Muscle of leg (tissue), 3 donors: ENCODE measurements at regions not wholly inside any gene's neighbourhood (a gene's known extent, or its start where the extent isn't known, plus 50 kb on each side); places are given as distances from the start of the nearest gene placed in this dataset.

Experiments
- DNase-seq: peaks from one replicate; pipeline ENCODE4 v3.0.0; 2013
- H3K27ac ChIP-seq: one replicate; pipeline ENCODE4 v1.5.1; 2013; ENCODE audit warnings: mild to moderate bottlenecking, low read length, control low read depth
- H3K27me3 ChIP-seq: one replicate; pipeline ENCODE4 v1.6.1; 2013; ENCODE audit warnings: low read length; ENCODE audit not compliant: control insufficient read depth, insufficient read depth
- H3K36me3 ChIP-seq: one replicate; pipeline ENCODE4 v1.6.1; 2013; ENCODE audit warnings: low read length; ENCODE audit not compliant: control insufficient read depth, insufficient read depth
- H3K4me1 ChIP-seq: one replicate; pipeline ENCODE4 v1.6.1; 2013; ENCODE audit warnings: low read length; ENCODE audit not compliant: control insufficient read depth, insufficient read depth
- H3K4me3 ChIP-seq: one replicate; pipeline ENCODE4 v1.5.1; 2013; ENCODE audit warnings: low read length, control low read depth
- H3K9me3 ChIP-seq: replicated peaks from 2 replicates; pipeline ENCODE4 v1.6.1; 2013; ENCODE audit warnings: low read depth, low read length; ENCODE audit not compliant: control insufficient read depth
- WGBS: methylation state at CpG from one replicate; pipeline ENCODE4 v1.1.5; 2013; ENCODE audit warnings: missing lambda C conversion rate; ENCODE audit not compliant: insufficient coverage; 5-methylcytosine and 5-hydroxymethylcytosine counted together

DNA sequence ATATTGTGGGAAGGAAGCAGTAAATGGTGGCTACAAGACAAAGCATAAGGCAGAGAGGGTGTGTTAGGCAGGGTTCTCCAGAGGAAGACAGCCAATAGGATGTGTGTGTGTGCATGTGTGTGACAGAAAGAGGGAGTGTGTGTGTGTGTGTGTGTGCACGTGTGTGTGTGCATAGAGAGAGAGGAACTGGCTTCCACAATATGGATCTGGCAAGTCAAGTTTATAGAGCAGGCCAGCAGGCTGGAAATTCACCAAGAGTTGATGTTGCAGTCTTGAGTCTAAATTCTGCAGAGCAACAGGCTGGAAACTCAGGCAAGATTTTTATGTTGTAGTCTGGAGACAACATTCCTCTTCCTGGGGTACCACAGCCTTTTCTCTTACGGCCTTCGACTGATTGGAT, 374.0 kb downstream of the TNS3 start:
- H3K4me3 ChIP-seq, result no peak overlapping the region
- H3K4me1 ChIP-seq, result no peaks in the 10 kb centered on the region
- H3K27ac ChIP-seq, result no peak overlapping the region
- 43% methylated on average over 1 of the region's 3 CpGs for WGBS
- no peaks in the 10 kb centered on the region for H3K27me3 ChIP-seq
- peak; percentile 87 for DNase-seq
- no peaks in the 10 kb centered on the region for H3K36me3 ChIP-seq
- H3K9me3 ChIP-seq, result peaks cover 3% of the 10 kb centered on the region

DNA sequence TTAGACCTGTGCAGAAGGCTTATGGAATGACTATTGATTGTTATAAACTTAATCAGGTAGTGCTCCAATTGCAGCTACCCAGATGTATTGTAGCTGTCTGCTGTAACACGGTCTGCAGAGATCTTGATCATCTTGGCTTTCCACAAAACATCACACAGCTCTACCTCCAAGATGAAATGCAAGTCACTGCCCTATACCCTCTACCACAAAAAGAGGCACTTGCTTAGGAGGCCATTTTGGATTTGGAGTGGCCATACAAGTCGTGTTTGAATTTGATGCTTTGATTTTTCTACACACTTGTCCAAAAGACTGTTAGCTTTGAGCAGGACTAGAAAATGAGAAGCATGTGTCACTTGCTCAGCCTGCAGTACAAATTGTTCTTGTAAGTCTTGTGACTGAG, 377.2 kb downstream of the TNS3 start:
- no peak overlapping the region for H3K27ac ChIP-seq
- no peak for DNase-seq
- no peak overlapping the region for H3K4me3 ChIP-seq
- H3K9me3 ChIP-seq, result no peaks in the 10 kb centered on the region
- H3K36me3 ChIP-seq, result no peaks in the 10 kb centered on the region
- no peaks in the 10 kb centered on the region for H3K27me3 ChIP-seq
- no peaks in the 10 kb centered on the region for H3K4me1 ChIP-seq
- WGBS, result no CpG with 5 or more reads among the region's 2 CpGs

DNA sequence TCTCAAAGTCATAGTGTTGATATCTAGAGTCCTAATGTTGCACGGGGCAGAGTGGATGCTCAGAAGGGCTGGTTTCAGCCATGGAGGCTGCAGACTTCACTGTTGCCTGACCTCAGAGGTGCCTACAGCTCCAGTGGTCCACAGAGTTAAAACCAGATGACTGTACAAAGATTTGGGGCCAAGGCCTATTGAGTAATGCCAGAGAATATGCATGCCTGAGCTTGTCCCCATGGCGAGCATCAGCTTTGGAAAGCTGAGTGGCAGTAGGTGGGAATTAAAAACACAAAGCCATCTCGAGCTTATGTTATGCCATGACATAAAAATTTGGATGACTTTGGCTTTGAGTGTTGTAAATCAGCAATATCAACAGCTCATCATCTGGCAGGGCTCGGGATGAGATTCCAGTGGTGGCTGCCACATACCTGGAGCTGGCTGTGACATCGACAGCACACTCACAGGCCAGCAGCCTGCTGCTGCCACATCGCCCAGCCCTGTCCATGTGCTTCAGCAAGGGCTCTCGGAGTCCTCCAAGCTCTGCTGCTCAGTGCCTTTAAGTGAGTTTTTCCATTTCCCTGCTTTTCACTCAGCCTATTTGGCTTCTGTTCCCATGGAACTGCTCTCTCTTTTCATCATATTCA, 379.6 kb downstream of the TNS3 start:
- Histone ChIP-seq H3K36me3 (no peaks in the 10 kb centered on the region), H3K4me1 (peaks cover 2% of the 10 kb centered on the region), H3K9me3 (no peaks in the 10 kb centered on the region), H3K27me3 (no peaks in the 10 kb centered on the region), H3K4me3 (no peak overlapping the region), H3K27ac (no peak overlapping the region)
- peak; percentile 42 for DNase-seq
- WGBS, result 68% methylated on average over 7 of the region's 7 CpGs

DNA sequence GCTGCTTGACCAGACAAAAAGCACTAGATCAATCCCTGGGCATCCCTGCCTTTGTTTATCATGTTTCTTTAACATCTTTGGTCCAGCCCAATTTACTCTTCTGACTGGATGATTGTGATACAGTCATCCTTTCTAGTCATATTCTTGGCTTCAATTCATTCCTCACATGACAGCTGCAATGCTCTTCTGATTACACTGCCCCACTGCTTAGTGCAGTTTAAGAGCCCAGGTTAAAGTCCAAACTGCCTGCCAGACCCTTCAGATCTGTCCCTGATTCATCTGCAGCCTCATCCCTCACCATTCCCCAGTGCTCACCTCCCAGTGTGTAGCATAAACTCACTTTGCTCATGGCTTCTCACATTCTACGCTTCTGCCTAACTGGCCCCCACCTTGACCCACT, 383.8 kb downstream of the TNS3 start:
- no peak overlapping the region for H3K27ac ChIP-seq
- H3K4me1 ChIP-seq, result peaks cover 8% of the 10 kb centered on the region
- DNase-seq, result no peak
- H3K9me3 ChIP-seq, result no peaks in the 10 kb centered on the region
- whole genome bisulfite sequencing, result 100% methylated on average over 1 of the region's 1 CpG
- no peak overlapping the region for H3K4me3 ChIP-seq
- no peaks in the 10 kb centered on the region for H3K27me3 ChIP-seq
- no peaks in the 10 kb centered on the region for H3K36me3 ChIP-seq

DNA sequence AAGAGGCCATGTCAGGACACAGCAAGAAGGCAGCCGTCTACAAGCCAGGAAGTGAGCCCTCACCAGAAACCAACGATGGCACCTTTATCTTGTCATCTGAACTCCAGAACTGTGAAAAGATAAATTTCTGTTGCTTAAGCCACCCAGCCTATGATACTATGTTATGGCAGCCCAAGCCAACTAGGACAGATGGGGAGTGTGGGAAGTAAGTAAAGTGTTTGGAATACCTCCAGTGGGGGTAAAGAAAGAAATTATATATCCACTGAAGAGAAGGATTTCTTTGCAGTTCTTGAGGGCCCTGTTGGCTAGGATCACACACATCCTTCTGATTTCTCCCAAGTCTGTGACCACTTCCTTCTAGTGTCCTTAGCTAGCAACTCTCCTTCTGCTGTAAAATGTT, 384.4 kb downstream of the TNS3 start:
- no CpG with 5 or more reads among the region's 2 CpGs for whole genome bisulfite sequencing
- peaks cover 8% of the 10 kb centered on the region for H3K4me1 ChIP-seq
- H3K9me3 ChIP-seq, result no peaks in the 10 kb centered on the region
- H3K27ac ChIP-seq, result no peak overlapping the region
- H3K27me3 ChIP-seq, result no peaks in the 10 kb centered on the region
- no peaks in the 10 kb centered on the region for H3K36me3 ChIP-seq
- H3K4me3 ChIP-seq, result no peak overlapping the region
- no peak for DNase-seq

DNA sequence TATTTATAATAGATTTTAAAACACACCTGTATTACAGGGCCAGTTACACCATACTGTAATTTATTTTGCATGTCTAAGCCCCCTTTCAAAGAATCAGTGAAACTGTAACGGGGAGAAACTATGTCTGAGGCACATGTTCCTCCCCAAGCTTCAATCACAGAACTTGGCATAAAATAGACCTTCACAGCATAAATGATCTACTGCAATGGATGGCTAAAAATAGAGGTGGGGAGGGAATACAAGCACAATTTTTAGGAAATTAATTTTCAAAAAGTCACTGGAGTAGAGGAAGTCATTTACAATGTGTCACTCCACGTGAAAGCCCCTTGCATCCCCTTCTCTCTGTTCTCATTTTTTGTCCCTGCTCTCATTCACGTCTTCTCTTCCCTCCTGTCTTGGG, 385.2 kb downstream of the TNS3 start:
- 67% methylated on average over 2 of the region's 3 CpGs for WGBS
- Histone ChIP-seq H3K4me3 (no peak overlapping the region), H3K36me3 (no peaks in the 10 kb centered on the region), H3K9me3 (no peaks in the 10 kb centered on the region), H3K27me3 (no peaks in the 10 kb centered on the region), H3K4me1 (peaks cover 8% of the 10 kb centered on the region), H3K27ac (no peak overlapping the region)
- DNase-seq, result no peak

DNA sequence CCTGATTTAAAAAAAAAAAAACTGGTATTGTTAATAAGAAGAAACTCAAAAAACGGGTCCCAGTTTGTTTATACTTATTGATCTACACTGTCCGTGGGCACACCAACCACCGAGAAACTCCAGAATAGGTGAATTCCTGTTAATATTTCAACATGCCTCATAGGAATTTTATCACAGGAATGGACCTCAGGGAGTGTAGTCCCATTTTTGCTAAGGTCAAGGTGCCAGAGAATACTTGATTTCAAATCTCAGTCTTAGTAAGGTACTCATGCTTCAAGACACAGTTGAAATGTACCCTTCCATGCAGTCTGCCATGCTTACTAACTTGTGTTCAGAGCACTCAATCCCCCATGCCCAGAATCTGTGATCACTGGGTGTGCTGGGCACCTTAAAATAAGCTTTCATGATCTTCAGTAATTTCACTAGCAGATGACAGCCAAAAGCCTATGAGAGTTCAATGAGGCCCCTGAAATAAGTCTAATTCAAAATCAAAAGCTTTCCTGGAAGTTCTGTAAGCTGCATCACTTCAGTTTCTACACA, 385.7 kb downstream of the TNS3 start:
- peaks cover 8% of the 10 kb centered on the region for H3K4me1 ChIP-seq
- no peak for DNase-seq
- H3K9me3 ChIP-seq, result no peaks in the 10 kb centered on the region
- H3K27ac ChIP-seq, result no peak overlapping the region
- WGBS, result no CpG with 5 or more reads among the region's 3 CpGs
- no peaks in the 10 kb centered on the region for H3K36me3 ChIP-seq
- no peak overlapping the region for H3K4me3 ChIP-seq
- H3K27me3 ChIP-seq, result no peaks in the 10 kb centered on the region

DNA sequence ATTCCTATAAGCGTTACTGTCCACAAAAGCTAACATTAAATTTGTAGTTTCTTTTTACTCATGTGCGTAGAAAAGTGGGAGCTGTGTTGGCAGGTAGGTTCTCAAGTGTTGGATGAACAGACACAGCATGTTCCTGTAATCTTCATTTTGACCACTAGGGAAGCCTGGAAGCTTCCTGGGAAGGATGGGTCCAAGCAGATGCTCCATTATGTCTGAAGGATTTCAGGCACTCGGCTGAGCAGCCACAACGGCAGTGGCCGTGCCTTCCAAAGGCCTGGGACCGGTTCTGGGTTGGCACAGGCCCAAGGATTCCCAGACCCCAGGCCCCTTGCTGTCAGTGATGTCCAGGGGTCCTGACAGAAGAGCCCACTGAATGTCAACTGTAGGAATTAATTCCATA, 386.3 kb downstream of the TNS3 start:
- no peaks in the 10 kb centered on the region for H3K36me3 ChIP-seq
- H3K27ac ChIP-seq, result no peak overlapping the region
- no peaks in the 10 kb centered on the region for H3K9me3 ChIP-seq
- no peak for DNase-seq
- H3K4me1 ChIP-seq, result peaks cover 10% of the 10 kb centered on the region
- WGBS, result 89% methylated on average over 4 of the region's 6 CpGs
- H3K4me3 ChIP-seq, result no peak overlapping the region
- H3K27me3 ChIP-seq, result no peaks in the 10 kb centered on the region

DNA sequence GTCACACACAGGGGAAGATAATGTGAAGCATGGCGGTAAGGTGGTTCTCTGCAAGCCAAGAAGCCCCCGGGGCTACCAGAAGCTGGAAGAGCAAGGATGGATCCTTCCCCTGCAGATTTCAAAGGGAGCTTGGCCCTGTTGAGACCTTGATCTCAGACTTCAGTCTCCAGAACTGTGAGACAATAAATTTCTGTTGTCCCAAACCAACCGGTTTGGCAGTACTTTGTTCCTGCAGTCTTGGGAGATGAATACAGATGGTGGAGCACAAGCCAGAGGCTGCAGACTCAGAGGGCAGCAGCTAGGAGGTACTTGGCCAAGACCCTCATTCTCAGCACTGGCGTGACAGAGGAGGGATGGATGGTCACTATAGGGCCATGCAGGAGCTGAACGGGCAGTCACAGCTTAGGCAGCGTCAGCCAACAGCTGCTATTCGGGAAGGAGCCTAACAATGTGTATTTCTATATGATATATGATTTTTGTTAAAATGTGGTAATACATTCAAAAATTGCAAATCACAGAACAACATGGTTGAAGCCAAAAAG, 387.3 kb downstream of the TNS3 start:
- DNase-seq, result peak; percentile 43
- 58% methylated on average over 3 of the region's 7 CpGs for WGBS
- no peaks in the 10 kb centered on the region for H3K27me3 ChIP-seq
- peaks cover 10% of the 10 kb centered on the region for H3K4me1 ChIP-seq
- H3K9me3 ChIP-seq, result no peaks in the 10 kb centered on the region
- H3K4me3 ChIP-seq, result no peak overlapping the region
- no peaks in the 10 kb centered on the region for H3K36me3 ChIP-seq
- H3K27ac ChIP-seq, result no peak overlapping the region

DNA sequence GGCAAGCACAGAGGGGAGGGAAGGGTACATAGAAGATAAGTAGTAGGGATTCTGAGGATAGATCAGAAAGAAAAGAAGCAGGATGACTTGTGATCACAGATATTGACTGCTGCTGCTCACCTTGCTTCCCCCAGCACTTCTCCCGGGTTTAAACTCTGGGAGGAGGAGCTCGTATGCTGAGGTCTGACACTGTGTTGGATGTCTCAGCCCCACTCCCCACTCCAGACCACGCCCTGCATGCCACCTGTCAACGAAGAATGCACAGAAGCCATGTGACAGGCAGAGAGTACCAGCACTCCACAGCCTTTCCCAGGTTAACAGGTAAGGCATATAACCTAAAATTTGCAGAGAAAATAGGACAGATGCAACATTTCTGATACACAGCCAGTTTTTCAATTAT, 388.9 kb downstream of the TNS3 start:
- H3K27me3 ChIP-seq, result no peaks in the 10 kb centered on the region
- WGBS, result 81% methylated on average over 3 of the region's 4 CpGs
- no peaks in the 10 kb centered on the region for H3K36me3 ChIP-seq
- peaks cover 16% of the 10 kb centered on the region for H3K4me1 ChIP-seq
- H3K9me3 ChIP-seq, result no peaks in the 10 kb centered on the region
- no peak for DNase-seq
- H3K27ac ChIP-seq, result no peak overlapping the region
- H3K4me3 ChIP-seq, result no peak overlapping the region
